Left ventricle myocardium inferior (tissue), 1 donor: ENCODE measurements at regions not wholly inside any gene's neighbourhood (a gene's known extent, or its start where the extent isn't known, plus 50 kb on each side); places are given as distances from the start of the nearest gene placed in this dataset.
A peak's percentile ranks its signal among the peaks of the same experiment; 100 is the strongest.

ENCODE experiments used
- DNase-seq: peaks from one replicate; pipeline ENCODE4 v3.0.0-alpha.2; 2020
- H3K27ac ChIP-seq: fragments of 200-600 bp; replicated peaks from 2 replicates; pipeline ENCODE4 v1.8.0; 2021
- H3K27me3 ChIP-seq: fragments of 200-600 bp; 2 replicates; pipeline ENCODE4 v1.8.0; 2021; ENCODE audit warnings: low read depth
- H3K36me3 ChIP-seq: fragments of 200-600 bp; 2 replicates; pipeline ENCODE4 v1.8.0; 2021
- H3K4me1 ChIP-seq: fragments of 200-600 bp; 2 replicates; pipeline ENCODE4 v1.8.0; 2021
- H3K4me3 ChIP-seq: fragments of 200-600 bp; 2 replicates; pipeline ENCODE4 v1.8.0; 2021; ENCODE audit warnings: mild to moderate bottlenecking, moderate library complexity
- H3K9me3 ChIP-seq: fragments of 200-600 bp; replicated peaks from 2 replicates; pipeline ENCODE4 v1.8.0; 2021
- intact Hi-C: fragments of 100-400 bp; cut with micrococcal nuclease; formaldehyde crosslinking; loops from one replicate; pipeline ENCODE4 v1.11.0; 2022
- TF ChIP-seq, protein P1 (sequence below): fragments of 200-600 bp; IDR thresholded peaks from 2 replicates; pipeline ENCODE4 v1.8.0; 2021; ENCODE audit warnings: antibody characterized with exemption, mild to moderate bottlenecking, borderline replicate concordance
- donor health status: DM: no; HTN: yes; CAD: no; lungs with severe emphysema.

DNA sequence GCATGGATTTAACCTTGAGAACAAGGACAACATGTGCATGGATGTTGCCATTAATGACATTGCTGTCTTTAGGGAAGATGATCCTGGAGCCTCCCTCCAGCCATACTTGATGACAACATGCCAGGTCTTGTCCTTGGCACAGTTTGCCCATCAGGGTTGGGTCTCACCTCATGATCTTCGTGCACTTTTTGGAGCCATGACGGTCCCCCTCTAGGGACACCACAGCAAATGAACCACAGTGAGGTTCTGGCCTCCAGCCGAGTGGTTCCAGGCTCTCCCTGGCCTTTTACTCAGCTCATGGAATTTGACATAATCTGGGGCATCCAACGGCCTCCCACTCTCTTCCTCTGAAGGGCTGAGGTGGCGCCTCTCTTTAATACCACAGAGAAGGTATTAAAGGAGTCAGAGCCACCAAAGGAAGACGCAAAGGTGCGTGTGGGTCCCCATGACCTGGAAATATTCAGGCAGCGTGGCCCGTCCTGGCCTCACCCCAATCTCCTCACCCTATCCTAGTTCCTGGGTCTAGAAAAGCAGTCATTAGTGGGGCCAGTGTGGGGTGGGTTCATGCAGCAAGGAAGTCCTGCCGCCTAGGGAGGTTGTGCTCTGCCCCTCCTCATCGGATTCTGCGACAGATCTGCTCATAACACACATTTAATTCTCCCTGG is 184.8 kb downstream of the CXCL12 start:
- H3K36me3 ChIP-seq = no peaks in the 10 kb centered on the region
- H3K4me1 ChIP-seq = peaks cover 27% of the 10 kb centered on the region
- intact Hi-C loops = no loop called here
- H3K4me3 ChIP-seq = no peak overlapping the region
- TF ChIP-seq, protein P1, sequence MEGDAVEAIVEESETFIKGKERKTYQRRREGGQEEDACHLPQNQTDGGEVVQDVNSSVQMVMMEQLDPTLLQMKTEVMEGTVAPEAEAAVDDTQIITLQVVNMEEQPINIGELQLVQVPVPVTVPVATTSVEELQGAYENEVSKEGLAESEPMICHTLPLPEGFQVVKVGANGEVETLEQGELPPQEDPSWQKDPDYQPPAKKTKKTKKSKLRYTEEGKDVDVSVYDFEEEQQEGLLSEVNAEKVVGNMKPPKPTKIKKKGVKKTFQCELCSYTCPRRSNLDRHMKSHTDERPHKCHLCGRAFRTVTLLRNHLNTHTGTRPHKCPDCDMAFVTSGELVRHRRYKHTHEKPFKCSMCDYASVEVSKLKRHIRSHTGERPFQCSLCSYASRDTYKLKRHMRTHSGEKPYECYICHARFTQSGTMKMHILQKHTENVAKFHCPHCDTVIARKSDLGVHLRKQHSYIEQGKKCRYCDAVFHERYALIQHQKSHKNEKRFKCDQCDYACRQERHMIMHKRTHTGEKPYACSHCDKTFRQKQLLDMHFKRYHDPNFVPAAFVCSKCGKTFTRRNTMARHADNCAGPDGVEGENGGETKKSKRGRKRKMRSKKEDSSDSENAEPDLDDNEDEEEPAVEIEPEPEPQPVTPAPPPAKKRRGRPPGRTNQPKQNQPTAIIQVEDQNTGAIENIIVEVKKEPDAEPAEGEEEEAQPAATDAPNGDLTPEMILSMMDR = no peak
- DNase-seq = no peak
- no peak overlapping the region for H3K27ac ChIP-seq
- no peaks in the 10 kb centered on the region for H3K9me3 ChIP-seq
- no peaks in the 10 kb centered on the region for H3K27me3 ChIP-seq

DNA sequence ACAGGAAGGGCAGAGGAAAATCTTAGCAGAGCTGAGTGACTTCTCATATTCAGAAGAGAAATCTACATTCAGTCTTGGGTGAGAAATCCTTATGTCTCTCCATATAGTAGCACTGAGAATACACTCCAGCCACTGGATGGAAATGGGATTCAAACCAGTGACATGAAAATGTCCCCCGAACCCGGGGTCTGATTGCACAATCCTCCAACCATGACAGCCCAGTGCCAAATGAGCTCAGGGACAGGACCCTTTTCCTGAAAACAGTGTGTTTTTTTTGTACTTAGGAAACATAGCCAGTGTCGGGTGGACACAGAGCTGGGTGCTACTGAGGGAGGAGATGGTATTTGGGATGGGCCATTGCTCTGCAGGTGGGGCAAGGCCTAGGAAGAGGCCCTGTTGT is 185.6 kb downstream of the CXCL12 start:
- no peak overlapping the region for H3K4me3 ChIP-seq
- H3K27me3 ChIP-seq = no peaks in the 10 kb centered on the region
- intact Hi-C loops = no loop called here
- TF ChIP-seq, protein P1 = no peak
- H3K36me3 ChIP-seq = no peaks in the 10 kb centered on the region
- no peaks in the 10 kb centered on the region for H3K9me3 ChIP-seq
- H3K4me1 ChIP-seq = peaks cover 30% of the 10 kb centered on the region
- H3K27ac ChIP-seq = peak overlapping the region; percentile 77
- no peak for DNase-seq

DNA sequence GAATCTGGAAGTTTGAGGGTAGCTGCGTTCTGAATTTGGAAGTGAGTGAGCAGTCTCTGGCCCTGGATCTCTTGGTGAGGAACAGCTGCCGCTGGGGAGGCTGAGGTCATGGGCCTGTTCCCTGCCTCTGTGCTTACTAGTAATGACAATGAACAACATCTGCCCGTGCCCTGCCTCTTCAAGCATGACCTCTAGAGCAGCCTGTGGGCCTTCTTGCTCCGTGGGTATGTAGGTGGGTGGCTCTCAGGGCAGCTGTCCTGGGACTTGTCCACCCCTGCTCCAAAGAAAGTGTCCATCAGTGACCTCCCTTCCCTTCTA is 186.2 kb downstream of the CXCL12 start:
- Histone ChIP-seq H3K4me1 (peaks cover 30% of the 10 kb centered on the region), H3K9me3 (no peaks in the 10 kb centered on the region), H3K4me3 (no peak overlapping the region), H3K27me3 (no peaks in the 10 kb centered on the region), H3K36me3 (no peaks in the 10 kb centered on the region), H3K27ac (peak overlapping the region; percentile 77)
- intact Hi-C loops = no loop called here
- peak; percentile 55 for DNase-seq
- TF ChIP-seq, protein P1 = no peak

DNA sequence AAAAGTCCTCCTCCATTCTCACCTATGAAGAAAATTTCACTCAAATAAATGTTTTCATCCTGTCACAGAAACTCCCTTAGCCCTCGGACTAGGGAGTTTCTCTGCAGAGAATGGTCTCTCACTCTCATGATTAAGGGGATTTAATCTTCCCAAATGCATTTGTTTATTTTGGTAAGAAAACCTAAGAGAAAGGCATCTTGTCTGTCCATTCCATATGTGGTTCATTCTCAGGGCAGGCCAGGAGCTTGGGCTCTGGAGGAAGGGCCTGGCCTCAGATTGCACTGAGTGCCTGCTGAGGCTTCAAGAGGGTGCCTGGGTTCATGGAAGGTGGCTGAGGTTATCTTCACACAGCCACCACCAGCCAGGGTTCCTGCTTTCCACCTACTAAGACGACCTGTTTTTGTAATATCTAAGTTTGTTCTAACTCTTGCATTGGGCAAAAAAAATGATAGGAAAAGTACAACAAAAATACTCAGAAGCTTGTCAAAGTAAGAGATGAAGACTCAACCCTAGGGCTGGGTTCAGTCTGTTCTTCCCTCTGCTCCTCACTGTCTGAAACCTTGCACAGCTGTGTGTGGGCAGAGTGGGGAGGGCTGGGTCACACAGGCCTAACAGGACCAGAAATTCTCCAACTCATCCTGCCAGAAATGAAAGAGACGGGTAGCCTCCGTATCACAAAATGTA is 186.7 kb downstream of the CXCL12 start:
- Histone ChIP-seq H3K27me3 (no peaks in the 10 kb centered on the region), H3K36me3 (no peaks in the 10 kb centered on the region), H3K4me1 (peaks cover 30% of the 10 kb centered on the region), H3K9me3 (no peaks in the 10 kb centered on the region), H3K27ac (peak overlapping the region; percentile 77), H3K4me3 (no peak overlapping the region)
- TF ChIP-seq, protein P1 = no peak
- no peak for DNase-seq
- intact Hi-C loops = no loop called here

DNA sequence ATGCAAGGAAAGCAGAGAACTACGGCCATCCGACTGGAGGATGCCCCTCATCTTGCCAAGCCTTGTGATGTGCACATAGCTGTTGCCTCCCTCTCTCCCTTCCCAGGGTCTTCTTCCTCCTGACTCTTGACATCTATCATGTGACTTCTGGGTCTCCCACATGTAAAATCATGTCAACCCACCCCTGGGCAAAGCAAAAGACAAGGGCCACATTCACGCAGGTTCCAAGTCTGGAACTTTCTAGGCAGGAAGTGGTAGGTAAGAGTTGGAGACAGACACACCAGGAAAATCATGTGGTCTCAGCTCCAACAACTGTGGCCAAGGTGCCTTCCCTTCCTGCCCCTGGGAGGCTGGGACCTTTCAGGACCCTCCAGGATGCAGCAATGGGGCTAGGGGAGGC is 187.3 kb downstream of the CXCL12 start:
- peaks cover 30% of the 10 kb centered on the region for H3K4me1 ChIP-seq
- peak overlapping the region; percentile 77 for H3K27ac ChIP-seq
- H3K36me3 ChIP-seq = no peaks in the 10 kb centered on the region
- intact Hi-C loops = no loop called here
- no peaks in the 10 kb centered on the region for H3K27me3 ChIP-seq
- TF ChIP-seq, protein P1 = no peak
- no peak for DNase-seq
- no peak overlapping the region for H3K4me3 ChIP-seq
- H3K9me3 ChIP-seq = no peaks in the 10 kb centered on the region
